ENCODE measurements at regions not wholly inside any gene's neighbourhood (a gene's known extent, or its start where the extent isn't known, plus 50 kb on each side); places are given as distances from the start of the nearest gene placed in this dataset.
"Not testable (repeated sequence)": the region's sequence is repeated elsewhere in the genome, so short reads cannot be mapped to it uniquely, and the experiment has no call there.

DNA sequence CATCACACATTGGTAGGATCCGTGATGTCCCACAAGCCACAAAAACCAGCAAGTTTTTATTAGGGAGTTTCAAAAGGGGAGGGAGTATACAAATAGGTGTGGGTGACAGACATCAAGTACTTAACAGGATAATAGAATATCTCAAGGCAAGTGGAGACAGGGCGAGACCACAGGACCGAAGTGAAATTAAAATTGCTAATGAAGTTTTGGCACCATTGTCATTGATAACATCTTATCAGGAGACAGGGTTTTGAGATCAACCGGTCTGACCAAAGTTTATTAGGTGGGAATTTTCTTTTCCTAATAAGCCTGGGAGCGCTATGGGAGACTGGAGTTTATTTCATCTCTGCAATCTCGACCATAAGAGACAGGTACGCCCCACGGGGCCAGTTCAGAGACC lies 178.5 kb downstream of the OTOP1 start:
- TF ChIP-seq, protein P1, sequence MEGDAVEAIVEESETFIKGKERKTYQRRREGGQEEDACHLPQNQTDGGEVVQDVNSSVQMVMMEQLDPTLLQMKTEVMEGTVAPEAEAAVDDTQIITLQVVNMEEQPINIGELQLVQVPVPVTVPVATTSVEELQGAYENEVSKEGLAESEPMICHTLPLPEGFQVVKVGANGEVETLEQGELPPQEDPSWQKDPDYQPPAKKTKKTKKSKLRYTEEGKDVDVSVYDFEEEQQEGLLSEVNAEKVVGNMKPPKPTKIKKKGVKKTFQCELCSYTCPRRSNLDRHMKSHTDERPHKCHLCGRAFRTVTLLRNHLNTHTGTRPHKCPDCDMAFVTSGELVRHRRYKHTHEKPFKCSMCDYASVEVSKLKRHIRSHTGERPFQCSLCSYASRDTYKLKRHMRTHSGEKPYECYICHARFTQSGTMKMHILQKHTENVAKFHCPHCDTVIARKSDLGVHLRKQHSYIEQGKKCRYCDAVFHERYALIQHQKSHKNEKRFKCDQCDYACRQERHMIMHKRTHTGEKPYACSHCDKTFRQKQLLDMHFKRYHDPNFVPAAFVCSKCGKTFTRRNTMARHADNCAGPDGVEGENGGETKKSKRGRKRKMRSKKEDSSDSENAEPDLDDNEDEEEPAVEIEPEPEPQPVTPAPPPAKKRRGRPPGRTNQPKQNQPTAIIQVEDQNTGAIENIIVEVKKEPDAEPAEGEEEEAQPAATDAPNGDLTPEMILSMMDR (IDR thresholded peaks at IDR 0.05; ENCODE audit: low read depth, low read length): not testable (repeated sequence)
- TF ChIP-seq POLR2A (IDR thresholded peaks at IDR 0.05; ENCODE audit: extremely low read depth, insufficient read length); MYC (IDR thresholded peaks at IDR 0.05; ENCODE audit: low read depth, low read length): not testable (repeated sequence)
- TF ChIP-seq, protein P2, sequence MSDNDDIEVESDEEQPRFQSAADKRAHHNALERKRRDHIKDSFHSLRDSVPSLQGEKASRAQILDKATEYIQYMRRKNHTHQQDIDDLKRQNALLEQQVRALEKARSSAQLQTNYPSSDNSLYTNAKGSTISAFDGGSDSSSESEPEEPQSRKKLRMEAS (IDR thresholded peaks at IDR 0.05; ENCODE audit: low read depth, low read length): not testable (repeated sequence)

All from NB4 (cell line).